Glomerular visceral epithelial cell (primary cell): ENCODE measurements at regions not wholly inside any gene's neighbourhood (a gene's known extent, or its start where the extent isn't known, plus 50 kb on each side); places are given as distances from the start of the nearest gene placed in this dataset.

Experiments used
- DNase-seq: peaks from one replicate; pipeline ENCODE4 v3.0.0-alpha.2; 2016; ENCODE audit errors: extremely low spot score

GRCh38 chr2:12416600-12416999, 300.1 kb upstream of the TRIB2 start:
- no peak for DNase-seq

- no peak for DNase-seq
These were observed 298.9 kb upstream of the TRIB2 start for GRCh38 chr2:12417786-12418185.

- DNase-seq: no peak
These were observed 296.9 kb upstream of the TRIB2 start for GRCh38 chr2:12419803-12420202.

GRCh38 chr2:12421046-12421445, 295.7 kb upstream of the TRIB2 start:
- no peak for DNase-seq

- DNase-seq: no peak
These were observed 292.5 kb upstream of the TRIB2 start for GRCh38 chr2:12424219-12424618.

- DNase-seq: no peak
These were observed 291.9 kb upstream of the TRIB2 start for GRCh38 chr2:12424809-12425208.

GRCh38 chr2:12428324-12428723, 288.4 kb upstream of the TRIB2 start:
- DNase-seq: no peak

GRCh38 chr2:12428786-12429185, 287.9 kb upstream of the TRIB2 start:
- no peak for DNase-seq

GRCh38 chr2:12429779-12430406, 286.8 kb upstream of the TRIB2 start:
- no peak for DNase-seq

- no peak for DNase-seq
These were observed 286.2 kb upstream of the TRIB2 start for GRCh38 chr2:12430407-12431133.

GRCh38 chr2:12432985-12433625, 283.6 kb upstream of the TRIB2 start:
- no peak for DNase-seq

GRCh38 chr2:12433626-12433990, 283.1 kb upstream of the TRIB2 start:
- DNase-seq: no peak

- DNase-seq: no peak
These were observed 282.1 kb upstream of the TRIB2 start for GRCh38 chr2:12434630-12435098.

- DNase-seq: no peak
These were observed 281.1 kb upstream of the TRIB2 start for GRCh38 chr2:12435430-12436222.

- DNase-seq: no peak
These were observed 280.3 kb upstream of the TRIB2 start for GRCh38 chr2:12436483-12436882.

GRCh38 chr2:12436935-12437561, 279.7 kb upstream of the TRIB2 start:
- no peak for DNase-seq

GRCh38 chr2:12440731-12441130, 276.0 kb upstream of the TRIB2 start:
- no peak for DNase-seq

GRCh38 chr2:12441750-12442475, 274.8 kb upstream of the TRIB2 start:
- DNase-seq: no peak

- no peak for DNase-seq
These were observed 274.3 kb upstream of the TRIB2 start for GRCh38 chr2:12442476-12442847.

GRCh38 chr2:12448846-12449505, 267.8 kb upstream of the TRIB2 start:
- DNase-seq: no peak

- no peak for DNase-seq
These were observed 265.0 kb upstream of the TRIB2 start for GRCh38 chr2:12451726-12452125.
